Caco-2 (cell line): ENCODE measurements at regions not wholly inside any gene's neighbourhood (a gene's known extent, or its start where the extent isn't known, plus 50 kb on each side); places are given as distances from the start of the nearest gene placed in this dataset.

Source experiments
- BruUV-seq: library from RNA; stranded (reverse); fragments of 400-500 nt; replicated peaks from 2 replicates; lab custom pipeline; 2021; lab: Mats Ljungman, UMichigan
- CTCF ChIA-PET: fragments of 300-600 bp; sonication (Branson Sonifier 250); formaldehyde crosslinking; loops from one replicate; lab custom pipeline; 2022; ENCODE audit warnings: antibody characterized with exemption; lab: Charles Lee
- POLR2A ChIA-PET: fragments of 300-600 bp; sonication (Branson Sonifier 250); formaldehyde crosslinking; loops from one replicate; lab custom pipeline; 2022; ENCODE audit warnings: antibody characterized with exemption; lab: Charles Lee
- DNase-seq, 2 experiments: peaks; one replicate each; pipeline versions ENCODE4 v3.0.0 to v3.0.0-alpha.2; 2020 to 2022
- H3K27me3 ChIP-seq: replicated peaks from 2 replicates; pipeline ENCODE4 v1.6.0; 2011; ENCODE audit warnings: low read length; ENCODE audit not compliant: control insufficient read depth, insufficient read depth
- H3K36me3 ChIP-seq: 2 replicates; pipeline ENCODE4 v1.5.1; 2011; ENCODE audit warnings: low read length; ENCODE audit not compliant: control insufficient read depth, insufficient read depth
- H3K4me1 ChIP-seq: fragments of 250-450 bp; sonication (Bioruptor Pico); 2 replicates; pipeline ENCODE4 v1.5.1; 2020; ENCODE audit warnings: mild to moderate bottlenecking
- H3K4me3 ChIP-seq: 2 replicates; pipeline ENCODE4 v1.5.1; 2011; ENCODE audit warnings: low read depth, mild to moderate bottlenecking, control low read depth, low read length
- H3K9me3 ChIP-seq: fragments of 250-450 bp; sonication (Bioruptor Pico); 2 replicates; pipeline ENCODE4 v1.5.1; 2020; ENCODE audit warnings: mild to moderate bottlenecking, moderate library complexity
- H3K27ac Mint-ChIP-seq: one replicate; pipeline ENCODE4 v1.8.0; 2022; ENCODE audit warnings: mixed read lengths; ENCODE audit not compliant: unreplicated experiment
- H3K27me3 Mint-ChIP-seq: one replicate; pipeline ENCODE4 v1.8.0; 2022; ENCODE audit warnings: mixed read lengths; ENCODE audit not compliant: insufficient read depth, unreplicated experiment
- H3K36me3 Mint-ChIP-seq: one replicate; pipeline ENCODE4 v1.8.0; 2022; ENCODE audit warnings: mild to moderate bottlenecking, mixed read lengths; ENCODE audit not compliant: insufficient read depth, unreplicated experiment
- H3K4me1 Mint-ChIP-seq: one replicate; pipeline ENCODE4 v1.8.0; 2022; ENCODE audit warnings: low read depth, mixed read lengths; ENCODE audit not compliant: unreplicated experiment
- H3K4me3 Mint-ChIP-seq: one replicate; pipeline ENCODE4 v1.8.0; 2022; ENCODE audit warnings: mild to moderate bottlenecking, moderate library complexity, mixed read lengths; ENCODE audit not compliant: unreplicated experiment
- H3K9me3 Mint-ChIP-seq: one replicate; pipeline ENCODE4 v1.8.0; 2022; ENCODE audit warnings: mixed read lengths; ENCODE audit not compliant: unreplicated experiment
- CTCF ChIP-seq, 2 experiments: fragments of 200-600 bp in 1 of 2; IDR thresholded peaks; 1 replicate in 1 of 2; 2 replicates in 1 of 2; pipeline versions ENCODE4 v1.5.1 to v1.8.0; 2011 to 2022; ENCODE audit warnings: antibody characterized with exemption in 1 of 2, control low read depth in 1 of 2, inconsistent platforms in 1 of 2, low read depth in 1 of 2, low read length in 1 of 2, mild to moderate bottlenecking in 1 of 2, moderate library complexity in 1 of 2; ENCODE audit not compliant: insufficient read depth in 1 of 2, severe bottlenecking in 1 of 2, unreplicated experiment in 1 of 2
- intact Hi-C: fragments of 100-400 bp; cut with micrococcal nuclease; formaldehyde crosslinking; loops from one replicate; pipeline ENCODE4 v1.10.0; 2022; ENCODE audit not compliant: unreplicated experiment

DNA sequence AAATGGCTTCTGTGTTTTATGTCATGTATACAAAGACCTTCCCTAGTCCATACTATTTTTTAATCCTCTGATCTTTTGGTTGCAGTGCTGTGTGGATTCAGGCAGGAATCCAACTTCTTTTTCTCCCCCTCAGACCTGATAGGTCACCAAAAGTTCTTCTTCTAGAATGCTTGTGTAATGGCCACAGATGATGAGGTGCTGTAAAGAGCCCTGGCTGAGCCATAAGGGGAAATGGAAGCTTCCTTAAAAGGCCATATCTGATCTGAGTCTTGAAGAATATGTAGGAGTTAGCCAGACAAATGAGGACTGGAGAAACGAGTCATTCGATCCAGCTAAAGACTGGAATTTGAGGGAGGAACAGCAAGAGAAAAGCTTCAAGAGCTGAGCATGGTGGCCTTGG, 353.9 kb downstream of the PCNX1 start:
- ChIA-PET POLR2A (no interaction called here), CTCF (no interaction called here)
- DNase-seq: no peak
- peaks cover 55% of the 10 kb centered on the region for H3K9me3 Mint-ChIP-seq
- H3K4me3 Mint-ChIP-seq: no peak overlapping the region
- Histone ChIP-seq H3K4me3 (no peak overlapping the region), H3K4me1 (no peaks in the 10 kb centered on the region), H3K9me3 (peaks cover 30% of the 10 kb centered on the region), H3K36me3 (no peaks in the 10 kb centered on the region), H3K27me3 (no peaks in the 10 kb centered on the region)
- no TSS peak for BruUV-seq
- TF ChIP-seq CTCF (IDR thresholded peaks at IDR 0.05; ENCODE audit: insufficient read depth in 1 of 2, low read depth in 1 of 2, low read length in 1 of 2, severe bottlenecking in 1 of 2, unreplicated experiment in 1 of 2): no peak
- H3K4me1 Mint-ChIP-seq: no peaks in the 10 kb centered on the region
- no peak overlapping the region for H3K27ac Mint-ChIP-seq
- H3K36me3 Mint-ChIP-seq: no peaks in the 10 kb centered on the region
- intact Hi-C loops: no loop called here
- H3K27me3 Mint-ChIP-seq: no peaks in the 10 kb centered on the region

- peaks cover 47% of the 10 kb centered on the region for H3K9me3 Mint-ChIP-seq
- DNase-seq: no peak
- Histone ChIP-seq H3K36me3 (no peaks in the 10 kb centered on the region), H3K4me3 (no peak overlapping the region), H3K9me3 (peaks cover 31% of the 10 kb centered on the region), H3K27me3 (no peaks in the 10 kb centered on the region), H3K4me1 (no peaks in the 10 kb centered on the region)
- no peak for TF ChIP-seq CTCF (IDR thresholded peaks at IDR 0.05; ENCODE audit: insufficient read depth in 1 of 2, low read depth in 1 of 2, low read length in 1 of 2, severe bottlenecking in 1 of 2, unreplicated experiment in 1 of 2)
- no peak overlapping the region for H3K4me3 Mint-ChIP-seq
- intact Hi-C loops: no loop called here
- H3K27me3 Mint-ChIP-seq: no peaks in the 10 kb centered on the region
- no peaks in the 10 kb centered on the region for H3K36me3 Mint-ChIP-seq
- BruUV-seq: no TSS peak
- CTCF ChIA-PET: no interaction called here
- H3K27ac Mint-ChIP-seq: no peak overlapping the region
- POLR2A ChIA-PET: no interaction called here
- H3K4me1 Mint-ChIP-seq: no peaks in the 10 kb centered on the region
These were observed 355.2 kb downstream of the PCNX1 start for GRCh38 chr14:71262441-71262840.

DNA sequence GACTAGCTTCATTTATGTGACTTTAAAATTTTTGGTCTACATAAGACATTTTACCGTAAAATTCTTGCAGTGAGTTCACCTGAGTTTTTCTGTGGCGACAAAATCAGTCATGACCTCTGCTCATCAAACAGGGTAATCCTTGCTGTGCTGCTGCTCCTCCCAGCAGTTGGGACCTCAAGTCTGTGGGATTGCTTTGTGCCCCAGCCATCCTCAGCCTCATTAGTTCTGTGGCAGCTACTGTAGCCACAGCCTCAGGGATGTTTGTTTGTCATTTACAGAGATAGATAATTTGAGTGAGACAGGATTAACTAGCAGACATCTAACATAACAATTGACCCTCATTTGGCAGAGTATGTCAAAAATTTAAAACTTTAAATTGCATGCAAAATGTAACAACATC, 357.0 kb downstream of the PCNX1 start:
- H3K9me3 Mint-ChIP-seq: peaks cover 50% of the 10 kb centered on the region
- Histone ChIP-seq H3K36me3 (no peaks in the 10 kb centered on the region), H3K9me3 (peaks cover 22% of the 10 kb centered on the region), H3K4me3 (no peak overlapping the region), H3K27me3 (no peaks in the 10 kb centered on the region), H3K4me1 (no peaks in the 10 kb centered on the region)
- BruUV-seq: no TSS peak
- H3K4me1 Mint-ChIP-seq: no peaks in the 10 kb centered on the region
- intact Hi-C loops: no loop called here
- ChIA-PET CTCF (no interaction called here), POLR2A (no interaction called here)
- no peak overlapping the region for H3K27ac Mint-ChIP-seq
- DNase-seq: no peak
- H3K27me3 Mint-ChIP-seq: no peaks in the 10 kb centered on the region
- no peak overlapping the region for H3K4me3 Mint-ChIP-seq
- no peaks in the 10 kb centered on the region for H3K36me3 Mint-ChIP-seq
- no peak for TF ChIP-seq CTCF (IDR thresholded peaks at IDR 0.05; ENCODE audit: insufficient read depth in 1 of 2, low read depth in 1 of 2, low read length in 1 of 2, severe bottlenecking in 1 of 2, unreplicated experiment in 1 of 2)
